AG04450 (cell line): ENCODE measurements at regions not wholly inside any gene's neighbourhood (a gene's known extent, or its start where the extent isn't known, plus 50 kb on each side); places are given as distances from the start of the nearest gene placed in this dataset.

ENCODE experiments used
- CTCF ChIA-PET: fragments of 300-600, 350-600 bp; formaldehyde crosslinking; extraction: SDS; loops from one replicate; lab custom pipeline; 2022; ENCODE audit warnings: antibody characterized with exemption, inconsistent platforms; lab: Charles Lee
- POLR2A ChIA-PET: fragments of 350-600 bp; formaldehyde crosslinking; extraction: SDS; loops from one replicate; lab custom pipeline; 2021; ENCODE audit warnings: antibody characterized with exemption, inconsistent platforms; lab: Yijun Ruan, JAX
- DNase-seq: peaks from one replicate; pipeline ENCODE4 v3.0.0-alpha.2; 2011; ENCODE audit warnings: low read depth, low spot score
- H3K27ac ChIP-seq: one replicate; pipeline ENCODE4 v1.5.1; 2012; ENCODE audit warnings: low read depth, low read length, control low read depth
- H3K27me3 ChIP-seq: one replicate; pipeline ENCODE4 v1.6.0; 2012; ENCODE audit warnings: low read length; ENCODE audit not compliant: control insufficient read depth, insufficient read depth
- H3K4me3 ChIP-seq: 2 replicates; pipeline ENCODE4 v1.5.1; 2011; ENCODE audit warnings: mild to moderate bottlenecking, low read depth, low read length, control low read depth
- H3K9me3 ChIP-seq: 2 replicates; pipeline ENCODE4 v1.5.1; 2012; ENCODE audit warnings: low read length; ENCODE audit not compliant: control insufficient read depth, insufficient read depth
- TF ChIP-seq, protein P1 (sequence below): IDR thresholded peaks from 2 replicates; pipeline ENCODE4 v1.5.1; 2011; ENCODE audit warnings: low read depth, low read length, control low read depth, inconsistent platforms

DNA sequence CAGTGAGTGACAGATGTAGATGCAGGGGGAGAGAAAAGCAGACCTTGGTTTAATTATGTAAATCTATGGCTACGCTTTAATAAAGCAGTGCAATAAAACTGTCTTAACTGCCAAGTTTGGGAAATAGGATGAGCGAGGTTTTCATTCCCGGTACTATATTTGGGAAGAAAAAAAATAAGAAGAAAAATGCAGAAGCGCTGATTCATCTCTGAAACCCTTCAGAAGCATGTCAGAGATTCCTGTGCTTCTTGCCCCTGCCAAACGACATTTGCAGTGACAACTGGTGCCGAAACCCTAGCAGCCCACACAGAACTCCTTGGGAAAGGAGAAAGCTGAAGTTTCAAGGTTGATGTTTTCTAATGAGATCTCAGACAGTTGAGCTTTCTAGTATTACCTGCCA lies 380.7 kb downstream of the REEP3 start:
- Histone ChIP-seq H3K4me3 (no peak overlapping the region), H3K27me3 (no peaks in the 10 kb centered on the region), H3K9me3 (no peaks in the 10 kb centered on the region), H3K27ac (no peak overlapping the region)
- TF ChIP-seq, protein P1, sequence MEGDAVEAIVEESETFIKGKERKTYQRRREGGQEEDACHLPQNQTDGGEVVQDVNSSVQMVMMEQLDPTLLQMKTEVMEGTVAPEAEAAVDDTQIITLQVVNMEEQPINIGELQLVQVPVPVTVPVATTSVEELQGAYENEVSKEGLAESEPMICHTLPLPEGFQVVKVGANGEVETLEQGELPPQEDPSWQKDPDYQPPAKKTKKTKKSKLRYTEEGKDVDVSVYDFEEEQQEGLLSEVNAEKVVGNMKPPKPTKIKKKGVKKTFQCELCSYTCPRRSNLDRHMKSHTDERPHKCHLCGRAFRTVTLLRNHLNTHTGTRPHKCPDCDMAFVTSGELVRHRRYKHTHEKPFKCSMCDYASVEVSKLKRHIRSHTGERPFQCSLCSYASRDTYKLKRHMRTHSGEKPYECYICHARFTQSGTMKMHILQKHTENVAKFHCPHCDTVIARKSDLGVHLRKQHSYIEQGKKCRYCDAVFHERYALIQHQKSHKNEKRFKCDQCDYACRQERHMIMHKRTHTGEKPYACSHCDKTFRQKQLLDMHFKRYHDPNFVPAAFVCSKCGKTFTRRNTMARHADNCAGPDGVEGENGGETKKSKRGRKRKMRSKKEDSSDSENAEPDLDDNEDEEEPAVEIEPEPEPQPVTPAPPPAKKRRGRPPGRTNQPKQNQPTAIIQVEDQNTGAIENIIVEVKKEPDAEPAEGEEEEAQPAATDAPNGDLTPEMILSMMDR = no peak
- POLR2A ChIA-PET = no interaction called here
- CTCF ChIA-PET = no interaction called here
- no peak for DNase-seq

DNA sequence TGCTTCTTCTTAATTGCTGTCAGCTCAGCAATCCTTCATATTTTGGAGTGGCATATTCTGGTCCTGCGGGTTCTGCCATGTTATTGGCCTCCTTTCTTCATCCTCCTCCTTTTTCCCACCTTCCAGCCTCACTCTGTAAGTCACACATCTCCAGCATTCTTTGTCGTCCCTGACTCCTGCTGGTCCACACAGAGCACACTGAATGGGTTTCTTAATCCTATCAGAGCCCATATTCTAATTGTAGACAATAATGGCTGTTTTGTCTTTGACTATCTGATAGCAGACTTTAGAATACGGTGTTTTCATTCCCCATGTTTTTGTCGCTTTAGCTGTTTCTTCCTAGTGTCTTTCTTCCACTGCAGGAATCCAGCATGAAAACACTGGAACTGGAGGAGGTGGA lies 389.6 kb downstream of the REEP3 start:
- Histone ChIP-seq H3K9me3 (no peaks in the 10 kb centered on the region), H3K4me3 (no peak overlapping the region), H3K27me3 (no peaks in the 10 kb centered on the region), H3K27ac (no peak overlapping the region)
- TF ChIP-seq, protein P1 = no peak
- DNase-seq = no peak
- ChIA-PET CTCF (interaction anchor here (1.1 kb wide), 1 partner anchor 66 kb away, joined by 3 read pairs; no protein-coding TSS in a partner anchor), POLR2A (no interaction called here)

DNA sequence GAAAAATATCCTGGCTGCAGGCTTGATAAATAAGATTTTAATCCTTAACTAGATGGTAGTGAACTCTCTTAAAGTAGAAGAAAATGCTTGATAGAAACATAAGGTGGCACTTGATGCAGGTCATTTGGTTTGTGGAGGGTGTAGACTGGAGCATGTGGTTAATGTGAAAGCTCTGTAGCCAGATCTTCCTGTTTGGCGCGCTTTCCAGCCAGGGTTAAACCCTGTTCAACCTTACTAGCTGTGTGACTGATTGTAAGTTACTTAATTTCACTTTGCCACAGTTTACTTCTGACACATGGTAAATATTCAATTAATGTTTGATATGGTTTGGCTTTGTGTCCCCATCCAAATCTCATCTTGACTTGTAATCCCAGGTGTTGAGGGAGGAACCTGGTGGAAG lies 394.0 kb downstream of the REEP3 start:
- TF ChIP-seq, protein P1 = no peak
- no peak for DNase-seq
- POLR2A ChIA-PET = no interaction called here
- Histone ChIP-seq H3K27me3 (no peaks in the 10 kb centered on the region), H3K4me3 (no peak overlapping the region), H3K9me3 (no peaks in the 10 kb centered on the region), H3K27ac (no peak overlapping the region)
- CTCF ChIA-PET = interaction anchor here (1.9 kb wide), 1 partner anchor 49 kb away, joined by 6 read pairs; no protein-coding TSS in a partner anchor

DNA sequence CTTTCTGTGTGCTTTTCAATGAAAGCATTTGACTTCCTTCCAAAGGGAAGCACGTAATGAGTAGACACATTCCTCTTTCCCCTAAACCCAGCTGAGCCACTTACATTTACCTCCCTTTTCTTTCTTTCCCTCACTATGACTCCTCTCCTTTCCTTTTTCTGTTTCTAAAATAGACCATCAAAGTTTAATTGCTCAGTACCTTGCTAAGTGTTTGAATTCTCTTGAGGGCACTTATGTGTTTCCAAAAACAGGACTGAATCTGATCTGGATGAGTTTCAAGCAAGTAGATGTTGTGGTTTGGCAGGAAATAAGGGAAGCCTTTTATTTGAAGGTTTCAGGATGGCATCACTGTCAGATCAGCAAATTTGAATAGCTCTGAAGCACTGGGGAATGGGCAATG lies 396.2 kb downstream of the REEP3 start:
- CTCF ChIA-PET = no interaction called here
- POLR2A ChIA-PET = no interaction called here
- no peaks in the 10 kb centered on the region for H3K27me3 ChIP-seq
- TF ChIP-seq, protein P1 = no peak
- no peak for DNase-seq
- no peak overlapping the region for H3K4me3 ChIP-seq
- no peaks in the 10 kb centered on the region for H3K9me3 ChIP-seq
- no peak overlapping the region for H3K27ac ChIP-seq

DNA sequence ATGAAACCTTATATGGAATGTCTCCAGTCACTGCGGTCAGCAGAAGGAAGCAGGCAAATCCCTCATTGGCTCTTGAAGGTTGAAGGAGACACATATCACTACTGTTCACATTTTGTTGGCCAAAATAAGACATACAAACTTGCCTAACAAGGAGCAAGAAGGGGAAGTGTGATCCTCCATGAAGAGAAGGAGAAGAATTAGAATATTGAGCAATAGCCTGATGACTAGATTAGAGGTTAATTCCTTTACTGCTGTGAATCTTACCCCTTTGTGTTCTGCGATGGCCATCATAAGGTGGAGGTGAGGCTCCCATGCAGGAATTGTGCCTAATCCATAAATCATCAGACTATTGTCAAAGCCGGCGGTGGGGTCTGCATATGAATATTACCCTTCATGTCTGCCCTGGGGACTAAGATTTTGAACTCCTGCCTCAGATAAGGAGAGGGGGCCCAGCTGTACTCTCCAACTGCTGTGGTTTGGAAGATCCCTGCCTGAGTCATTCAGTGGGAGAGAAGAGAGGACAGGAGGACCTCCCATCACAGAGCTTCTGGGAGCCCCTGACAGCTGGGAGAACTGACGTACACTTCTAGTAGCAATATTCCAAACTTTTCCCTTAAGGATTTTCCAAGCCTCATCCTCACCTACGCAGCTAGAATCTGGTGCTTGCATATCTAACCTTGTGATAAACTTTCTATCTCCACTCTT lies 398.5 kb downstream of the REEP3 start:
- Histone ChIP-seq H3K9me3 (no peaks in the 10 kb centered on the region), H3K27me3 (no peaks in the 10 kb centered on the region), H3K4me3 (no peak overlapping the region), H3K27ac (no peak overlapping the region)
- ChIA-PET CTCF (interaction anchor here (0.9 kb wide), 1 partner anchor 53 kb away, joined by 3 read pairs; no protein-coding TSS in a partner anchor), POLR2A (no interaction called here)
- no peak for DNase-seq
- TF ChIP-seq, protein P1 = no peak
